GM21528 (cell line): ENCODE measurements at regions not wholly inside any gene's neighbourhood (a gene's known extent, or its start where the extent isn't known, plus 50 kb on each side); places are given as distances from the start of the nearest gene placed in this dataset.

ENCODE experiments used
- ATAC-seq: cut with Tn5 transposase; IDR thresholded peaks from one replicate; pipeline ENCODE4 v1.9.1; 2021; ENCODE audit warnings: mild to moderate bottlenecking, moderate library complexity; ENCODE audit not compliant: unreplicated experiment, low FRiP score

GRCh38 chr15:60204131-60204885 is 193.5 kb downstream of the ANXA2 start:
- no peak for ATAC-seq

- ATAC-seq = no peak
Measured at GRCh38 chr15:60208709-60209108, 189.1 kb downstream of the ANXA2 start.

- no peak for ATAC-seq
Measured at GRCh38 chr15:60212536-60212935, 185.2 kb downstream of the ANXA2 start.

GRCh38 chr15:60213377-60214000 is 184.3 kb downstream of the ANXA2 start:
- ATAC-seq = no peak

GRCh38 chr15:60214201-60214600 is 183.6 kb downstream of the ANXA2 start:
- ATAC-seq = no peak

GRCh38 chr15:60215225-60215963 is 182.4 kb downstream of the ANXA2 start:
- no peak for ATAC-seq

GRCh38 chr15:60217161-60217560 is 180.6 kb downstream of the ANXA2 start:
- ATAC-seq = no peak

- no peak for ATAC-seq
Measured at GRCh38 chr15:60218256-60218655, 179.5 kb downstream of the ANXA2 start.

- no peak for ATAC-seq
Measured at GRCh38 chr15:60219866-60220265, 177.9 kb downstream of the ANXA2 start.

GRCh38 chr15:60221356-60221755 is 176.4 kb downstream of the ANXA2 start:
- no peak for ATAC-seq

GRCh38 chr15:60222404-60222803 is 175.4 kb downstream of the ANXA2 start:
- no peak for ATAC-seq

GRCh38 chr15:60223176-60223575 is 174.6 kb downstream of the ANXA2 start:
- ATAC-seq = no peak

GRCh38 chr15:60226924-60227323 is 170.9 kb downstream of the ANXA2 start:
- ATAC-seq = no peak

- no peak for ATAC-seq
Measured at GRCh38 chr15:60228101-60228500, 169.7 kb downstream of the ANXA2 start.

- ATAC-seq = no peak
Measured at GRCh38 chr15:60228619-60229018, 169.2 kb downstream of the ANXA2 start.

- no peak for ATAC-seq
Measured at GRCh38 chr15:60235951-60236710, 161.7 kb downstream of the ANXA2 start.

- no peak for ATAC-seq
Measured at GRCh38 chr15:60237446-60237845, 160.3 kb downstream of the ANXA2 start.

GRCh38 chr15:60243769-60244168 is 154.0 kb downstream of the ANXA2 start:
- ATAC-seq = no peak

GRCh38 chr15:60244813-60245212 is 153.0 kb downstream of the ANXA2 start:
- ATAC-seq = no peak

- ATAC-seq = no peak
Measured at GRCh38 chr15:60250316-60250715, 147.5 kb downstream of the ANXA2 start.
